PC-3 (cell line): ENCODE measurements at regions not wholly inside any gene's neighbourhood (a gene's known extent, or its start where the extent isn't known, plus 50 kb on each side); places are given as distances from the start of the nearest gene placed in this dataset.

Experiments used
- ATAC-seq: fragments of 200-7000 bp; cut with Tn5 transposase; 2 replicates; pipeline ENCODE4 v1.9.1; 2020; ENCODE audit warnings: mild to moderate bottlenecking, moderate library complexity
- BruUV-seq: library from RNA; stranded (reverse); fragments of 400-500 nt; replicated peaks from 2 replicates; lab custom pipeline; 2021; lab: Mats Ljungman, UMichigan
- CTCF ChIA-PET: fragments of 300-600 bp; sonication (Branson Sonifier 250); formaldehyde crosslinking; loops from one replicate; lab custom pipeline; 2022; ENCODE audit warnings: antibody characterized with exemption; lab: Charles Lee
- POLR2A ChIA-PET: fragments of 300-600 bp; sonication (Branson Sonifier 250); formaldehyde crosslinking; loops from one replicate; lab custom pipeline; 2022; ENCODE audit warnings: antibody characterized with exemption; ENCODE audit not compliant: unreplicated experiment; lab: Charles Lee
- DNase-seq: peaks from one replicate; pipeline ENCODE4 v3.0.0-alpha.2; 2015
- H2AFZ ChIP-seq: fragments of 300-600 bp; sonication (generic); 2 replicates; pipeline ENCODE4 v1.6.0; 2016; ENCODE audit warnings: antibody characterized with exemption, low read length
- H3F3A ChIP-seq: fragments of 300-600 bp; sonication (generic); one replicate; pipeline ENCODE4 v1.6.0; 2017; ENCODE audit warnings: antibody characterized with exemption, low read length, control low read depth, mild to moderate bottlenecking; ENCODE audit not compliant: unreplicated experiment
- H3K27ac ChIP-seq: fragments of 300-600 bp; sonication (generic); 2 replicates; pipeline ENCODE4 v1.5.1; 2016; ENCODE audit warnings: mild to moderate bottlenecking, low read length
- H3K27me3 ChIP-seq: fragments of 300-600 bp; sonication (generic); 2 replicates; pipeline ENCODE4 v1.6.1; 2016; ENCODE audit warnings: low read length, mixed read lengths
- H3K36me3 ChIP-seq: fragments of 300-600 bp; sonication (generic); 2 replicates; pipeline ENCODE4 v1.6.1; 2016; ENCODE audit warnings: low read depth, mixed run types, low read length, mixed read lengths
- H3K4me1 ChIP-seq: fragments of 300-600 bp; sonication (generic); 2 replicates; pipeline ENCODE4 v1.5.1; 2016; ENCODE audit warnings: low read length; ENCODE audit not compliant: insufficient read depth
- H3K4me2 ChIP-seq: fragments of 300-600 bp; sonication (generic); 2 replicates; pipeline ENCODE4 v1.6.0; 2016; ENCODE audit warnings: low read length
- H3K4me3 ChIP-seq: fragments of 300-600 bp; sonication (generic); 2 replicates; pipeline ENCODE4 v1.5.1; 2016; ENCODE audit warnings: mild to moderate bottlenecking, low read length, mixed read lengths
- H3K79me2 ChIP-seq: fragments of 300-600 bp; sonication (generic); 2 replicates; pipeline ENCODE4 v1.6.1; 2017; ENCODE audit warnings: low read length, mixed read lengths
- H3K9ac ChIP-seq: fragments of 300-600 bp; sonication (generic); 2 replicates; pipeline ENCODE4 v1.6.0; 2016; ENCODE audit warnings: mild to moderate bottlenecking, low read length
- H3K9me2 ChIP-seq: fragments of 300-600 bp; sonication (generic); replicated peaks from 2 replicates; pipeline ENCODE4 v1.6.1; 2016; ENCODE audit warnings: mixed run types, low read length, mixed read lengths
- H3K9me3 ChIP-seq: fragments of 300-600 bp; sonication (generic); 2 replicates; pipeline ENCODE4 v1.6.1; 2016; ENCODE audit warnings: low read length, mixed read lengths
- H4K20me1 ChIP-seq: fragments of 300-600 bp; sonication (generic); 2 replicates; pipeline ENCODE4 v1.6.1; 2016; ENCODE audit warnings: low read length, mixed read lengths
- CTCF ChIP-seq: fragments of 300-600 bp; sonication (generic); conservative IDR thresholded peaks from 2 replicates; pipeline ENCODE4 v1.5.1; 2017; ENCODE audit warnings: antibody characterized with exemption, low read depth, mild to moderate bottlenecking, low read length
- EZH2 ChIP-seq: fragments of 300-600 bp; sonication (generic); IDR thresholded peaks from one replicate; pipeline ENCODE4 v1.6.1; 2017; ENCODE audit warnings: antibody characterized with exemption, mild to moderate bottlenecking, low read length; ENCODE audit not compliant: unreplicated experiment
- EZH2phosphoT487 ChIP-seq: fragments of 300-600 bp; sonication (generic); IDR thresholded peaks from 2 replicates; pipeline ENCODE4 v1.6.1; 2018; ENCODE audit warnings: mild to moderate bottlenecking, antibody characterized with exemption, low read length, borderline replicate concordance
- intact Hi-C: fragments of 100-400 bp; cut with micrococcal nuclease; formaldehyde crosslinking; loops from 2 replicates; pipeline ENCODE4 v1.9.0; 2023

GRCh38 chr16:8130197-8130596 is 460.1 kb downstream of the TMEM114 start:
- Histone ChIP-seq H3K36me3 (no peaks in the 10 kb centered on the region), H3K9ac (no peak overlapping the region), H3F3A (no peaks in the 10 kb centered on the region), H3K9me3 (no peaks in the 10 kb centered on the region), H3K9me2 (no peaks in the 10 kb centered on the region), H3K4me3 (no peak overlapping the region), H3K79me2 (no peaks in the 10 kb centered on the region), H3K27me3 (no peaks in the 10 kb centered on the region), H3K4me1 (no peaks in the 10 kb centered on the region), H3K27ac (no peak overlapping the region), H3K4me2 (no peak overlapping the region), H2AFZ (no peak overlapping the region), H4K20me1 (no peaks in the 10 kb centered on the region)
- CTCF ChIA-PET, result no interaction called here
- DNase-seq (no peak), ATAC-seq (no peak)
- BruUV-seq, result no TSS peak
- TF ChIP-seq EZH2phosphoT487, result no peak
- no peak for TF ChIP-seq EZH2
- no peak for TF ChIP-seq CTCF
- intact Hi-C loops, result no loop called here
- POLR2A ChIA-PET, result no interaction called here

DNA sequence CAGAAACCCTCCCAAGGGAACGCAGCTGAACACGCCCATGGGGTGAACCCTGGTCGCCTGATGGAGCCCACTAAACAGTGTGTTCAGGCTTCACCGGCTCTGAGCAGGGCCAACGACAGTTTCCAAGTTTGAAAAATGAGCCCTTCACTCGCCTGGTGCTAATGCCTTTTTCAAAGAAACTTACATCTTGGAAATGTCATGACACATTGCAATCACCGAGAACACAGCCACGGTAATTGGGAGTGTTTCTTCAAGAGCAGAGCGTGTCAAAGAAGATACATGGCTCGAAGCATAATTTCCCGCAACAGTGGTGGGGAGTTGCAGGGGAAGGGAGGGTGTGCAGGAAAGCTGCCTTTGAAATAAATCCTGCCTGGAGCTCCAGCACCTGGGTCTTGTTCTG is 463.2 kb downstream of the TMEM114 start:
- H3K27ac ChIP-seq, result no peak overlapping the region
- no peaks in the 10 kb centered on the region for H4K20me1 ChIP-seq
- no peaks in the 10 kb centered on the region for H3K9me2 ChIP-seq
- H3K79me2 ChIP-seq, result no peaks in the 10 kb centered on the region
- no peaks in the 10 kb centered on the region for H3K36me3 ChIP-seq
- ATAC-seq, result no peak
- no peak overlapping the region for H3K4me2 ChIP-seq
- intact Hi-C loops, result no loop called here
- H3K9ac ChIP-seq, result no peak overlapping the region
- H3F3A ChIP-seq, result no peaks in the 10 kb centered on the region
- no peak overlapping the region for H3K4me3 ChIP-seq
- TF ChIP-seq CTCF (no peak), EZH2 (no peak), EZH2phosphoT487 (no peak)
- ChIA-PET POLR2A (no interaction called here), CTCF (no interaction called here)
- BruUV-seq, result no TSS peak
- DNase-seq, result no peak
- H3K9me3 ChIP-seq, result no peaks in the 10 kb centered on the region
- no peaks in the 10 kb centered on the region for H3K27me3 ChIP-seq
- no peaks in the 10 kb centered on the region for H3K4me1 ChIP-seq
- H2AFZ ChIP-seq, result no peak overlapping the region

DNA sequence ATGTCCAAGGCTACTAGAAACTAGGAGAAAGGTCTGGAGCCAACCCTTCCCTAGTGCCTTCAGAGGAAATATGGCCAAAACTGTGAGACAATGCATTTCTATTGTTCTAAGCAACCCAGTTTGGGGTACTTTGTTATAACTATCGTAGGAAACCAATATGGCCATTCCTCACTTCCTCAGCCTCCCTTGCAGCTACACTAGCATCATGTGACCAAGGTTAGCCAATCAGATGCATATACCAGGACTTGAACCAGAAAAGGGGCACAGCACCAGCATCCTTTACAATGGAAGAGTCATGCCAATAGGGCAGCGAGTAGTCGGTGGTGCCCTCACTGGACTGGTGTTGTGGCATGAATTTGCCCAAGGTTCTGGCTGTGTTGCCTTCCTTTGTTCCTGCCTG is 464.0 kb downstream of the TMEM114 start:
- no peak overlapping the region for H3K4me3 ChIP-seq
- ATAC-seq (no peak), DNase-seq (no peak)
- TF ChIP-seq EZH2 (no peak), CTCF (no peak), EZH2phosphoT487 (no peak)
- intact Hi-C loops, result no loop called here
- no peaks in the 10 kb centered on the region for H3K36me3 ChIP-seq
- no peak overlapping the region for H3K9ac ChIP-seq
- ChIA-PET POLR2A (no interaction called here), CTCF (no interaction called here)
- no peaks in the 10 kb centered on the region for H3K4me1 ChIP-seq
- H3F3A ChIP-seq, result no peaks in the 10 kb centered on the region
- H3K27ac ChIP-seq, result no peak overlapping the region
- H2AFZ ChIP-seq, result no peak overlapping the region
- BruUV-seq, result no TSS peak
- no peaks in the 10 kb centered on the region for H3K9me2 ChIP-seq
- no peaks in the 10 kb centered on the region for H3K27me3 ChIP-seq
- no peaks in the 10 kb centered on the region for H3K9me3 ChIP-seq
- H3K79me2 ChIP-seq, result no peaks in the 10 kb centered on the region
- no peak overlapping the region for H3K4me2 ChIP-seq
- H4K20me1 ChIP-seq, result no peaks in the 10 kb centered on the region
